ENCODE measurements at regions not wholly inside any gene's neighbourhood (a gene's known extent, or its start where the extent isn't known, plus 50 kb on each side); places are given as distances from the start of the nearest gene placed in this dataset.

GRCh38 chr7:10121631-10122030 lies 852.0 kb upstream of the PHF14 start:
- TF ChIP-seq ATF6 (CRISPR knock-in tag; IDR thresholded peaks at IDR 0.05) (no peak), NR3C1 (CRISPR knock-in tag; conservative IDR thresholded peaks at IDR 0.05; ENCODE audit: low read depth) (no peak), ZNF423 (CRISPR knock-in tag; IDR thresholded peaks at IDR 0.05) (no peak), GRHL2 (CRISPR knock-in tag; IDR thresholded peaks at IDR 0.05; ENCODE audit: insufficient replicate concordance, severe bottlenecking) (no peak), IRF2 (CRISPR knock-in tag; IDR thresholded peaks at IDR 0.05; ENCODE audit: borderline replicate concordance, low read depth) (no peak), ZNF219 (CRISPR knock-in tag; IDR thresholded peaks at IDR 0.05; ENCODE audit: borderline replicate concordance) (no peak), ELF4 (CRISPR knock-in tag; IDR thresholded peaks at IDR 0.05; ENCODE audit: low read depth) (no peak), E2F1 (CRISPR knock-in tag; IDR thresholded peaks at IDR 0.05) (no peak), HMGA2 (CRISPR knock-in tag; IDR thresholded peaks at IDR 0.05) (no peak), SMAD3 (CRISPR knock-in tag; IDR thresholded peaks at IDR 0.05; ENCODE audit: borderline replicate concordance) (no peak), ATF1 (CRISPR knock-in tag; IDR thresholded peaks at IDR 0.05) (no peak), ZNF425 (CRISPR knock-in tag; conservative IDR thresholded peaks at IDR 0.05) (no peak), ETV6 (CRISPR knock-in tag; IDR thresholded peaks at IDR 0.05) (no peak), ZNF512 (CRISPR knock-in tag; IDR thresholded peaks at IDR 0.05; ENCODE audit: borderline replicate concordance) (no peak), CBFB (CRISPR knock-in tag; IDR thresholded peaks at IDR 0.05; ENCODE audit: low read depth) (no peak)
- TF ChIP-seq, protein P1, sequence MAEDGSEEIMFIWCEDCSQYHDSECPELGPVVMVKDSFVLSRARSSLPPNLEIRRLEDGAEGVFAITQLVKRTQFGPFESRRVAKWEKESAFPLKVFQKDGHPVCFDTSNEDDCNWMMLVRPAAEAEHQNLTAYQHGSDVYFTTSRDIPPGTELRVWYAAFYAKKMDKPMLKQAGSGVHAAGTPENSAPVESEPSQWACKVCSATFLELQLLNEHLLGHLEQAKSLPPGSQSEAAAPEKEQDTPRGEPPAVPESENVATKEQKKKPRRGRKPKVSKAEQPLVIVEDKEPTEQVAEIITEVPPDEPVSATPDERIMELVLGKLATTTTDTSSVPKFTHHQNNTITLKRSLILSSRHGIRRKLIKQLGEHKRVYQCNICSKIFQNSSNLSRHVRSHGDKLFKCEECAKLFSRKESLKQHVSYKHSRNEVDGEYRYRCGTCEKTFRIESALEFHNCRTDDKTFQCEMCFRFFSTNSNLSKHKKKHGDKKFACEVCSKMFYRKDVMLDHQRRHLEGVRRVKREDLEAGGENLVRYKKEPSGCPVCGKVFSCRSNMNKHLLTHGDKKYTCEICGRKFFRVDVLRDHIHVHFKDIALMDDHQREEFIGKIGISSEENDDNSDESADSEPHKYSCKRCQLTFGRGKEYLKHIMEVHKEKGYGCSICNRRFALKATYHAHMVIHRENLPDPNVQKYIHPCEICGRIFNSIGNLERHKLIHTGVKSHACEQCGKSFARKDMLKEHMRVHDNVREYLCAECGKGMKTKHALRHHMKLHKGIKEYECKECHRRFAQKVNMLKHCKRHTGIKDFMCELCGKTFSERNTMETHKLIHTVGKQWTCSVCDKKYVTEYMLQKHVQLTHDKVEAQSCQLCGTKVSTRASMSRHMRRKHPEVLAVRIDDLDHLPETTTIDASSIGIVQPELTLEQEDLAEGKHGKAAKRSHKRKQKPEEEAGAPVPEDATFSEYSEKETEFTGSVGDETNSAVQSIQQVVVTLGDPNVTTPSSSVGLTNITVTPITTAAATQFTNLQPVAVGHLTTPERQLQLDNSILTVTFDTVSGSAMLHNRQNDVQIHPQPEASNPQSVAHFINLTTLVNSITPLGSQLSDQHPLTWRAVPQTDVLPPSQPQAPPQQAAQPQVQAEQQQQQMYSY (CRISPR knock-in tag; IDR thresholded peaks at IDR 0.05): no peak
- TF ChIP-seq, protein P2, sequence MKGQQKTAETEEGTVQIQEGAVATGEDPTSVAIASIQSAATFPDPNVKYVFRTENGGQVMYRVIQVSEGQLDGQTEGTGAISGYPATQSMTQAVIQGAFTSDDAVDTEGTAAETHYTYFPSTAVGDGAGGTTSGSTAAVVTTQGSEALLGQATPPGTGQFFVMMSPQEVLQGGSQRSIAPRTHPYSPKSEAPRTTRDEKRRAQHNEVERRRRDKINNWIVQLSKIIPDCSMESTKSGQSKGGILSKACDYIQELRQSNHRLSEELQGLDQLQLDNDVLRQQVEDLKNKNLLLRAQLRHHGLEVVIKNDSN (CRISPR knock-in tag; IDR thresholded peaks at IDR 0.05): no peak
- Mint-ChIP-seq H3K27me3 (ENCODE audit: low read depth) (no peaks in the 10 kb centered on the region), H3K27ac (no peak overlapping the region), H3K9me3 (no peaks in the 10 kb centered on the region), H3K36me3 (no peaks in the 10 kb centered on the region), H3K4me1 (peaks cover 31% of the 10 kb centered on the region), H3K4me3 (no peak overlapping the region)
- ATAC-seq (peak; percentile 53), DNase-seq (ENCODE audit: low spot score) (no peak)
- POLR2A ChIA-PET: no interaction called here
- CTCF ChIA-PET: no interaction called here

Measured in WTC11 (cell line).